GDM1 (cell line): ENCODE measurements at regions not wholly inside any gene's neighbourhood (a gene's known extent, or its start where the extent isn't known, plus 50 kb on each side); places are given as distances from the start of the nearest gene placed in this dataset.

Experiments
- DNase-seq: peaks from one replicate; lab custom pipeline; 2025; lab: John Stamatoyannopoulos, UW

DNA sequence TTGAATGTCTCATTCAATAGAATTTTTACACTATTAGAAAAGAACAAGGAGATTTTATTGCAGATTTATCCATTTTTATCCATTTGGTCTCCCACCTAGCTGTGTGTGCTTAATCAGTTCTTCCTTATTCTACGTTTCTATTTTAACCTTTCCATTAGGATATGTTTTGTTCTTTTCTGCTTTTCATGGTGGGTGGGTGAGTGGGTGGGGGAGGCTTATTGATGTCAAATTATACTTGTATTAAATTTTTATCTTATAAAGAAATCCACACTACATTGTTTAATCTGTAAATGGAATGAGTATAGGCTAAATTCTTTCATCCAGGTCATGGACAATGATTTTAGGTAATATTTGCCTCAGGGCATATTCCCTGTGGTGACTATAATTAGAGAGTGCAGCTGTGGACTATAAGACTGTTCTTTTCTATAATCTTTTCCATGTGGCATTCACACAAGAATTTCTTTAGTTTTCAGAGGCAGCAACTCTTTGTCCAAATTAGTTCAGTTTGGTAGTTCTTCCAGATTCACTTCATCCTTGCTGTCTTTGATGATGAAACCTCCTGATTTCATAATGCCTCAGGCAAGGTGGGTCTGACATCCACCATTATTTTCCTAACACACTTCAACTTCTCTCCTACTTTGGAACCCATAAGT, 2451.8 kb downstream of the PCDH7 start:
- DNase-seq = no peak

DNA sequence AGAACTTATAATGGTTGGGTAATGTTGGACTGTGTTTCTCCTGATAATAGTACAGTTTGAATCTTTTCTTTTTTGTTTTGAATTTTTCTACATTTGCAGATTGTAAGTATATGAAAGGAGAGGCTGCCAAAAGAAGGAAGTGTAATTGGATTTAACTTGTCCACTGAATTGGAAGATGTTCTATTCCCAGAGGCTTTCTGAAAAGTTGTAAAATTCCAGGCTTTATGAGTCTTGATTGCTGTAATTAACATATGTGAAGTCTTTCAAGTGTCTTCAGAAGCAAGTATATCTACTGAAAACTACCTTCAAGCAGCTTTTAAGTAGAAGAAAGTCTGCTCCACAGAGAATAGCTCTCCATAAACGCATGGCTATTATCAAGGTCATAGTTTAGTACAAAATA, 2456.4 kb downstream of the PCDH7 start:
- no peak for DNase-seq

DNA sequence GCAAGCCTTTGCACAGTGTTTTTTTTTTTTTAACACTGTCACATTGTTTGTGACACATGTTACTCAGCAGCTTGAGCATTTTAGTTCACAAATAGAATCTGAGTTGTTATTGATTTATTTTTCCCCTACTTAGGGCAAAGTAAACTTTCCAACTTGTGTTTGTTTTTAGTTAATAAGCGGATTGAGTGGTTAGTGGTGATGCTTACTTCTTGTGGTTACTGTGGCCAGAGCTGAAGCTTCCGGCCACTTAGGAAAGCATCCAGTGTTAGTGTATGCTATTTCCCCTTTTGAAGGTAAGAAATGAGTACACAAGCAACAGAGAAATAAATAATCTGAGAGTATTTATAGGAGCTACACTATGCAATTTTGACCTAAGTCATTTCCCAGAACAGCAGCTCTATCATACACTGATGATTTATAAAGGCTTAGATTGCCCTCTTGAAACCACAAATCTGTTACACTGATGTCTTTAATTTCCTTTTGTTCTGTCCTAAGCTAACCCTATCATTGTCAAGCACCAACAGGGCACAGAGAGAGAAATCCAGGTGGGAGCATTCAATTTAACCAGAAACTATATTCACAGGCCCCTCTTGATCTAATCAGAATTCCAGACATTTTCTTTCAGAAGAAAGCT, 2464.6 kb downstream of the PCDH7 start:
- DNase-seq = no peak

DNA sequence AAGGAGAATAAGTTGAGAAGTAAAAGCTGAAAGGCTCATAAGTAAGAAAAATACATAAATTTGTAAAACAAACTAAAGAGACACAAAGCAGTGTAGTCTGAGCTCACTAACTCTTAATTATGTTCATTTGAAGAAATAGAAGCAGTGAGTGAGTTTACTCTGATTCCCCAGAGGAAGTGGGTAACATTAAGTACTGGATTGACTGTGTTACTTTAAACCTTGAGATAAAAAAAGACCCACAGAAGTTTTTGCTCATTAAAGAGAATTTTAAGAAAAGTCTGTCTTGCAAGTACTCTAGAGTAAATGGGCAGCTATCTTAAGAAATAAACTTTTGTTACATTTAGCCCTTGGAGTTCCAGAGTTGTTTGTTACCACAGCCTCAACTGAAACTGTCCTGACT, 2466.9 kb downstream of the PCDH7 start:
- DNase-seq = no peak

DNA sequence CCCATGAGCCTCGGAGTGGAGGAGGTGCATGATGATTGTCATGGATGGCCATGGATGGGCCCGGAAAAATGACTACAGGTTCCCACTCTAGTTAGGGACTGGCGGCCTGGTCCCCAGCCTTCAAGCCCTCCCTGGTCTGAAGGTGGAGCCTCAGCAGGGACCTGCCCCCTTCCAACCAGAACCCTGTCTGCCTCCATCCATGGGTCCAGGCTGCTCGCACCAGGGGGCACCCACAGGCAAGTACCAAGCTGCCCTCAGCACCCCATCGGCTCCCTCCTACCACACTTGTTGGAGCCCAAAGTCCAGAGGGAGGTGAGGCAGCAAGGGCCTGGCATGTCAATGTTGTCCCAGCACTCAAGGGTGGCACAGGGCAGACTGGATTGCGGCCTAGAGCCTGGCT, 2468.6 kb downstream of the PCDH7 start:
- DNase-seq = no peak

DNA sequence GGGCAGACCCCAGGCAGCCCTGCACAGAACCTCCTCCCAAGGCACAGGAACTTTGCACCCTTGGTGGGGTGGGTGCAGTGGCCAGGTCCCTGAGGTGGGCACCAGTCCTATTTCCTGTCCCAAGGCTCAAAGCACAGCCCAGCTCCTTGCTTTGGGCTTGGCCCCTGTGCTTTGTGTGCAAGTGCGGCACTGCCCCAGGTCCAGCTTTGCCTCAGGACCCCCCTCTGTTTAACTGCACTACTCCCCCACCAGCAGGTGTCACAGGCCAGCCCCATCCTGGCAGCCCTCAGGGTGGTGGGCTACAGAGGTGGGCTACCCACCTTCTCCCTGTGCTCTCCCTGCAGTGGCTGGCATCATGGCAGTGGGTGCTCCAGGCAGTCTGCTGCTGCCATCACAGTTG, 2469.0 kb downstream of the PCDH7 start:
- no peak for DNase-seq

DNA sequence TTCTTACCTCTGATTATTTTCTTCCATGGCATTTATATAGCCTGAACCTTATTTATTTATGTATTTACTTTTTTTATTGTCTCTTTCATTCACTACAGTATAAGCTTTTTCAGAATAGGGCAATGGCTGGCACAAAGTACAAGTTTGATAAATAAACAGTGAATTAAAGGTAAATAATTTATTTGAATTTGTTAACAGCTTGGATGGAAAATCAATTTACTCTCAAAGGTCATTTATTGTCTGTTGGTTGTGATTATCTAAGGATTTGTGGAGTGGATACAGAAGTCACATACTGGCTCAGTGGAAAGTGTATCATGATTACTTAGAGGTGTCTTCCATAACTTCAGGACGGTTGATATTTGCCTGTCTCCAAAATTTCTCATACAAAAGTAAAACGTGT, 2472.9 kb downstream of the PCDH7 start:
- no peak for DNase-seq

DNA sequence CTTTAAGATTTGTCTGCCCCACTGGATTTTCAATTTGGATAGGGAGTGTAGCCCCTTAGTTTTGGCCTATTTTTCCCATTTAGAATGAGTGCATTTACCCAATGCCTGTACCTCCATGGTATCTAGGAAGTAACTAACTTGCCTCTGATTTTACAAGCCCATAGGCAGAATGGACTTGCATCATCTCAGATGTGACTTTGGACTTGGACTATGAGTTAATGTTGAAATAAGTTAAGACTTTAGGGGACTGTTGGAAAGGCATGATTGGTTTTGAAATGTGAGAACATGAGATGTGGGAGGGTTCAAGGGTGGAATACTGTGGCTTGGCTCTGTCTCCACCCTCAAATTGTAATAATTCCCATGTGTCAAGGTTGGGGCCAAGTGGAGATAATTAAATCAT, 2480.2 kb downstream of the PCDH7 start:
- no peak for DNase-seq

DNA sequence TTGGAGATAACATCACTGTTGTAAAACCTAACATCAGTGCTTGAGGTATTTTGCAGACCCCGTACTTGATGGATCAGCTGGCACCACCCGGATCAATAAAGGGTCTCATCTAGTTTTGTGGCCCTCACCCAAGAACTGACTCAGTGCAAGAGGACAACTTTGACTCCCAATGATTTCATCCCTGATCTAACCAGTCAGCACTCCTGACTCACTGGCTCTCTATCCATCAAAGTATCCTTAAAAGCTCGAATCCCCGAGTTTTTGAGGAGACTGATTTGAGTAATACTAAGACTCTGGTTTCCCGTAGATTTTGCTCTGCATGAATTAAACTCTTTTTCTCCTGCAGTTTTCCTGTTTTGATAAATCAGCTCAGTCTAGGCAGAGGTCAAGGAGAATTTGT, 2498.1 kb downstream of the PCDH7 start:
- no peak for DNase-seq

DNA sequence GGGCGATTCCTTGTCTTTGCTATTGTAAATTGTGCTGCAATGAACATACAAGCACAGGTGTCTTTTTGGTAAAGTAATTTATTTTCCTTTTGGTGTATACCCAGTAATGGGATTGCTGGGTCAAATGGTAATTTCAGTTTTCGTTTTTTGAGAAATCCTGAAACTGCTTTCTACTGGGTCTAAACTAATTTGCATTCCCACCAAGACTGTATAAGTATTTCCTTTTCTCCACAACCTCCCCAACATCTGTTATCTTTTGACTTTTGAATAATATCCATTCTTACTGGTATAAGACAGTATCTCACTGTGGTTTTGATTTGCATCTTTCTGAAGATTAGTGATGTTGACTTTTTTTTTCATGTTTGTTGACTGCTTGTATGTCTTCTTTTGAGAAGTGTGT, 2506.0 kb downstream of the PCDH7 start:
- DNase-seq = no peak

DNA sequence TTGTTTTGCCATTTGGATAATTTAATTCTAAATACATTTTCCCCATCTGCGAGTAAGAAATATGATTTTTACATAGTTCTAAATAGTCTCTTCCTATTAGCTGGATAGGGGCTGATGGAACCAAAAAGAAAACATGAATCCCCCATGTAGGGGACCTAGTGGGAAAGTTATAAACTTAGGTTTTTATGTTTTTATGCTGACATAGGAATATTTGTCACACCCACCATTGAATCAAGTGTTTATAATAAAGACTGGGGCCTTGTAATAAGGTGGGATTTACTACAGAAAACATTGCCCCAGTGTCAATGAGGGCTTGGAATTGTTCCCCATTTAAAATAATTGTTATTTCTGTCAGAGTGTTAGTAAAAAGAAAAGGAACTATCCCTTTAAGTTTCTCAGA, 2506.6 kb downstream of the PCDH7 start:
- no peak for DNase-seq

DNA sequence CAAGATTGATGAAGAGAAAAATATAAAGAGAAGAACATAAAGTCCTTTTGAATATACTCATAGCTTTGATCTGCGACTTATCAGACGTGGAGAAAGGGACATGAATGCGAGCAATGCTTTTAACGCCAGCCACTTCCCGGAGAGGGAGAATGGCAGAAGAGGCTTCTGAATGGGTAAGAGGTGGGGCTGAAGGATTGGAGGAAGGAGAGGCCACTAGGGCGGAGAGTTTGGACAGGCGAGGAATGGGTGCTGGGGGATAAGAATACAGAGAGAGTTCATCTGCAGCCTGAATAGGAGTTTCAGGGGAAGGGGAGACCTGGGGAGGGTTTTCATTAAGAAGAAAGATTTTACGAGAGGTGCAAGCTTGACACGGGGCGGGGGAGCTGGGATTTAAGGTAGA, 2534.9 kb downstream of the PCDH7 start:
- DNase-seq = no peak

DNA sequence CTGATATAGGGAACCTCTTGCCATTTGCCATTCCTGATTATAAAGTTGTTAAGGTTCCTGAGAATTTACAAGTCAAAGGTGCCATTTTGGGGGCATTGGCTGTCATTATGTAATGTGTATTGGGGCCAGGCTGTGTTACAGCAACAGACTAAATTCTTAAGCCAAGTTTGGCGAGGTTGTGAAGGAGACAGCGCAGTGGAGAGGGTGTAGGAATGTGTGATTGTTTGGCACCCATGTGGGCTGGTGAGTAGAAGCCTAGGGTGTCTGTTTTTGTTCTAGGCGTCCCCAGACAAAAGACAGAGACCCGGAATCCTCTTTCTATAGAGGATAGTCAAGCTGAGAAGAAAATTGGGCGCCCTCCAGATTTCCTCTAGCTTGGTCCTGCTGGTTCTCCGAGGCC, 2535.3 kb downstream of the PCDH7 start:
- DNase-seq = no peak

DNA sequence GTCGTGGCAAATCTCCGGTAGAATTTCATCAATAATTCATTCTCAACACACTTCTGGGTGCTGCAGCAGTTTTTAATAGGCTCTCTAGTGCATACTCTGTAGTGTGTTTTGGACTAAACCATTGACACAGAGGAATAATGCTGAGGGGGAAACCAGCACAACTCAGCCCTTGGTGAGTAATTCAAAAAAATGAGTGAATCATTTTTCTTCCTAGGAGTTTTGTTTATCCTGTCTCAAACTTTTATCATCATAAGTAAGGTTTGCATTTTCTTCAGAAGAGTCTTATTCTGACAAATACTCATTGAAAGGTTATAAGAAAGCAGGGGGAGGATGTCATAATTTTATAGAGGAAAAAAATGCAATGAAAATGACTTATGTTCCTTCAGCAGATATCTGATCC, 2542.7 kb downstream of the PCDH7 start:
- no peak for DNase-seq

DNA sequence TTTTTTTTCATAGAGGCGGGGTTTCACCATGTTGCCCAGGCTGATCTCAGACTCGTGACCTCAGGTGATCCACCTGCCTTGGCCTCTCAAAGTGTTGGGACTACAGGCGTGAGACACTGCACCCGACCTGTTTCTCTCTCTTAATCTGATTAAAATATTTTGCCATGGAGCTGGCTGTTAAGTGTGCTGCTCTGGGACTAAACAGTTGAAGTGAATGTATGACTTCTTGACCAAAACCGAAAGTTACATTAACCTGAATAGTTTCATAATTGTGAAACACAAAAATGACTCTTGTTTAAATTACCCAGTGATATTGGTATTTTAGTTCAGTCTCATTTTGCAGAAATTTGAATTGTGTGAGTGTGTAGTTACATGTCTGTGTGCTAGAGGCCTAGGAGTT, 2548.6 kb downstream of the PCDH7 start:
- DNase-seq = no peak

DNA sequence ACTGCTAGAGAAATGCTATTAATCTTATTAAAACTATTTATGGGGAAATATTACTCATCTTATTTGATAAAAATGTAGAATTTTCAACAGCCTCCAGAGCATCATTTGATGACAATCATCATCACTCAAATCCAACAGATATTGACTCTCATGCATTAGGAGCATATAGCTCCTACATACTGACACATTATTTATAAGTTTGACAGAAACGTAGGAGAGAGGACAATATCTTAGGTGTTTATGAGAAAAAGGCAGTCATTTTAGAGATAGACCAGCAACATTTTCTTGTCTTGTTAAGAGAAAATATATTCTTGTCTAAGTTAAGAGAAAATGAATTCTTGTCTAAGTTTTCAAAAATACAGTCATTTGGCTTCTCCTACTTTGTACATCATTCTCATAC, 2550.2 kb downstream of the PCDH7 start:
- no peak for DNase-seq

DNA sequence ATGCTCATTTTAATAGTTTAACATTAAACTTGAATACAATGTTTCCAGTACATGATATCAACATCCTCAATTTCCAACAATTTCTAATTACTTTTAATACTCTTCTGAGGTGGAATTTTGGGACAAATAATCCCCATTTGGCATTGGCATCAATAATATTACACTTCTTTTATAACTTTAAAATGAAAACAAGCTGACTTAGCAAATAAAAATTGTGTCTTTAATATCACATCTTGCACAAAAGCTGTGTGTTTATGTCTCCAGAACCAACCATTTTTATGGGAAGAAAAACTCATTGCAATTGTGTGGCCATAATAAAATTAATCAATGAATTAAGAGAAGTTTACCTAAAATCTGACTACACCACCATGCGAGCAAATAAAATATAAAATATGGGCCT, 2552.6 kb downstream of the PCDH7 start:
- no peak for DNase-seq

DNA sequence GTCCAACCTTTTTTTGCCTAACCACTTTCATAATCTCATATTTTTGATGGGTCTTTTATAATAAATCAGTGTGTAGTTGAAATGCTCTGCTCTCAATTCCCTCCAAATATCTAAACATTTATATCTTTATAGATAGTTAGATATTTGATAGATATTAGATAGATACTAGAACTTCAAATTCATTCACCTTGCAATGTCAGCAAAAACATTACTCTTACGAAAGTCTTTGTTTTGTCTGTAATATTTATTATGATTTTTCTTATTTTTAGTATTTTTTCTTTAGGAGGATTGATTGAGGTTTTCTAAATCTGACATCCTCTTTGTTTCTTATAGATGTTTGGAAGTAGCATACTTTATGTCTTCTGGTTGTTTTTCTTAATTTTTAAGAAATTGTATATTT, 2563.6 kb downstream of the PCDH7 start:
- DNase-seq = no peak

DNA sequence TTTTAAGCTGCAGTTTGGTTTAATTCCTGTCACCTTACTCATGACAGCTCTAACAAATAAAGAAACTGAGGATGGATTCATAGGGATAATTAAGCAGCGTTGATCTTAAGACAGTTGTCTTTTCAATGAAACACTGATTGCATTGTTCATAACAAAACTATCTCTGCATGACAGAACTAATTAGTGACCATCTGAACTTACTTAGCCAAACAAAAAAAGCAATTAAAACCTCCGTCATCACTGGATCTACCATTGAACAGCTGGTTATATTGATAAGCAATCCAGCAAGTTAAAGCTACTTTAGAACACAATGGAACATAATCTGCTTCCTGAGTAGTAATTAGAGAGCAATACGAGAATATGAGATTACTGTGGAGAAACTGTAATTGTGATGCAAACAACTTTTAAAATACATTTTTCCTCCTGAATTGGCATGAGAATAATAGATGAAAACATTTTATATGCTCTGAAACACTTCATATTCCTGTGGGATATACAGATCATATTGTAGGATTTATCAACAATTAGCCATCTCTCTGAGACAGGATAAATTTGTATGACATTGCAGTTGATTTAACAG, 2576.8 kb downstream of the PCDH7 start:
- no peak for DNase-seq

DNA sequence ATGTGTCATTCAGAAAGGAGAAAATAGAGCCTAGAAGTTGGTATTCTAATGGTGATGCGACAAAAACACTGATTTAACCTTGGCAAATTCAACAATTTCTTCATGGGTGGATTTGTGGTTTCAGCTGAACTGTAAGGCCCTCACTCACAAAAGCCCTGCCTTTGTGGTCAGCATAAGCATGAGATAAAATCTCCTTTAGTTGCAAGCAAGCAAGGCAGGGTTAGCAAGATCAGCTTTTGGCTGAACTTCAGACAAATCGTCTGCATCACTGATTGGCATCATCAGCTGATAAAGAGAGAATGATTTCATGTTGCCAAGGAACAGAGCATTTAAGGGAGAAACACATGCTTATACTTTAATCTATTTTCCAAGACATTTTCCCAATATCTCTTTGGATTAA, 2582.2 kb downstream of the PCDH7 start:
- no peak for DNase-seq

DNA sequence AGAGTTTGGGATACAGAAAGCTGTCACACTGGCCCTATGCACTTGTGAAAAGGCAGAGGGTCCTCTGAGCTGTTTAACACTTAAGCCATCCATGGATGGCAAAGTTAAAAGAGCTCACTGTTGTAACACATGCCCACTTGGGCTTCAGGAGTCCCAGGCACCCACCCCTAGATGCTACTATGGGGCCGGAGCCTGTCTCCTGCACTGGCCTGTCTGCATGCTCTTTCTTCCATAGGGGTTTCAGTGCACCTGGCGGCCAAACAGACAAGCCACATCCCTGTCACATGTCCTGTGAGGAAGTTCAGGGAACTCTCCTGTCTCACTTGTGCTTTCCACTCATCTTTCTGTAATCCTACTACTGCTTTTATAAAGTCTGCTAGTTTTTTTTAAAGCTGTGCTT, 2586.0 kb downstream of the PCDH7 start:
- no peak for DNase-seq

DNA sequence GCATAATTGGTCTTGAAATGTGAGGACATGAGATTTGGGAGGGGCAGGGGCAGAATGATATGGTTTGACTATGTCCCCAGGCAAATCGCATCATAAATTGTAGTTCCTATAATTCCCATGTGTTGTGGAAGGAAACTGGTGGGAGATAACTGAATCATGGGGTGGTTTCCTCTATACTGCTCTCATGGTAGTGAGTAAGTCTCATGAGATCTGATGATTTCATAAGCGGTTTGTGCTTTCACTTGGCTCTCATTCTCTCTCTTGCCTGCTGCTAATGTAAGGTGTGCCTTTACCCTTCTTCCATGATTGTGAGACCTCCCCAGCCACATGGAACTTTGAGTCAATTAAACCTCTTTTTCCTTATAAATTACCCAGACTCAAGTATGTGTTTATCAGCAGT, 2595.9 kb downstream of the PCDH7 start:
- DNase-seq = no peak

DNA sequence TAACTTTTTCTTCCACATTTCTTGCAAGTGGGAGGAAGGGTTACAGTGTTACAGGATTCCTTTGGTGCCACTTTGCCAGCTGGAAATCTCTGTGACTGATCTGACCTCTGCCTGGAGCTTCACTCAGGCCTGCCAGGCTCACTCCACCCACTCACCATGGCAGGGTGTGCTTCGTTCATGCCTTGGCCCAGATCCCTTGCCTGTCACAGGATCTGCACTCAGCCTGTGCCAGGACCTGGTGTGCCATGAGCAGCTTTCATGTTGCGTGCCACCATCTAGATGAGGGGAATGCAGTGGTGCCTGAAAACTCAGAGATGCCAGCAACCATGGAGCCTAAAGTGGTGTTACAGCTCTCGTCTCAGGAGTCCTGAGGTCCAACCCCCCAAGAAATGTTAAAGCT, 2596.4 kb downstream of the PCDH7 start:
- no peak for DNase-seq

DNA sequence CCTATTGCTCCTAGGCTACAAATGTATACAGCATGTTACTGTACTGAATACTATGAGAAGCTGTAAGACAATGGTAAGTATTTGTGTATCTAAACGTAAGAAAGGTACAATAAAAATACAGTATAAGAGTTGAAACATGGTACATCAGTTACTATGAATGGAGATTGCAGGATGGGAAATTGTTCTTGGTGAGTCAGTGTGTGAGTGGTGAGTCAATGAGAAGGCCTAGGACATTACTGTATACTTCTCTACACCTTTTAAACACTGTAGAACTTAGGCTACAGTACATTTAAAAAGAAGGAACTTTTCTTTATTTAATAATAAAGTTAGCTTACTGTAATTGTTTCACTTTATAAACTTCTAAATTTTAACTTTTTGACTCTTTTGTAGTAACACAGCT, 2603.2 kb downstream of the PCDH7 start:
- no peak for DNase-seq
